ENCODE measurements at regions not wholly inside any gene's neighbourhood (a gene's known extent, or its start where the extent isn't known, plus 50 kb on each side); places are given as distances from the start of the nearest gene placed in this dataset.

DNA sequence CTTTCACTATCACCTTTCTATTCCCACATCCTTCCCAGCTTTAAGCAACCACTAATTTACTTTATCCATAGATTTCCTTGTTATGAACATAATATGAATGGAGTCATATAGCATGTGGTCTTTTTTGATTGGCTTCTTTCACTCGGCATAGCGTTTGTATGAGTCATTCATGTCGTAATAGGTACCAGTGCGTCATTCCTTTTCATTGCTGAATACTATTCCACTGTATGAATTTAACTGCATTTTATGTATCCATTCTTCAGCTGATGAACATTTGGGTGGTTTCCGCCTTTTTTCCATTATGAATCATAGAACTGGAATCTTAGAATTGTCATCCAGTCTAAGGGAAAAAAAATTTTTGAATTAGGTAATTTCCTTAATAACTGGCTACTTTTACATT is 411.3 kb upstream of the AUTS2 start (continued):
- TF ChIP-seq, protein P1, sequence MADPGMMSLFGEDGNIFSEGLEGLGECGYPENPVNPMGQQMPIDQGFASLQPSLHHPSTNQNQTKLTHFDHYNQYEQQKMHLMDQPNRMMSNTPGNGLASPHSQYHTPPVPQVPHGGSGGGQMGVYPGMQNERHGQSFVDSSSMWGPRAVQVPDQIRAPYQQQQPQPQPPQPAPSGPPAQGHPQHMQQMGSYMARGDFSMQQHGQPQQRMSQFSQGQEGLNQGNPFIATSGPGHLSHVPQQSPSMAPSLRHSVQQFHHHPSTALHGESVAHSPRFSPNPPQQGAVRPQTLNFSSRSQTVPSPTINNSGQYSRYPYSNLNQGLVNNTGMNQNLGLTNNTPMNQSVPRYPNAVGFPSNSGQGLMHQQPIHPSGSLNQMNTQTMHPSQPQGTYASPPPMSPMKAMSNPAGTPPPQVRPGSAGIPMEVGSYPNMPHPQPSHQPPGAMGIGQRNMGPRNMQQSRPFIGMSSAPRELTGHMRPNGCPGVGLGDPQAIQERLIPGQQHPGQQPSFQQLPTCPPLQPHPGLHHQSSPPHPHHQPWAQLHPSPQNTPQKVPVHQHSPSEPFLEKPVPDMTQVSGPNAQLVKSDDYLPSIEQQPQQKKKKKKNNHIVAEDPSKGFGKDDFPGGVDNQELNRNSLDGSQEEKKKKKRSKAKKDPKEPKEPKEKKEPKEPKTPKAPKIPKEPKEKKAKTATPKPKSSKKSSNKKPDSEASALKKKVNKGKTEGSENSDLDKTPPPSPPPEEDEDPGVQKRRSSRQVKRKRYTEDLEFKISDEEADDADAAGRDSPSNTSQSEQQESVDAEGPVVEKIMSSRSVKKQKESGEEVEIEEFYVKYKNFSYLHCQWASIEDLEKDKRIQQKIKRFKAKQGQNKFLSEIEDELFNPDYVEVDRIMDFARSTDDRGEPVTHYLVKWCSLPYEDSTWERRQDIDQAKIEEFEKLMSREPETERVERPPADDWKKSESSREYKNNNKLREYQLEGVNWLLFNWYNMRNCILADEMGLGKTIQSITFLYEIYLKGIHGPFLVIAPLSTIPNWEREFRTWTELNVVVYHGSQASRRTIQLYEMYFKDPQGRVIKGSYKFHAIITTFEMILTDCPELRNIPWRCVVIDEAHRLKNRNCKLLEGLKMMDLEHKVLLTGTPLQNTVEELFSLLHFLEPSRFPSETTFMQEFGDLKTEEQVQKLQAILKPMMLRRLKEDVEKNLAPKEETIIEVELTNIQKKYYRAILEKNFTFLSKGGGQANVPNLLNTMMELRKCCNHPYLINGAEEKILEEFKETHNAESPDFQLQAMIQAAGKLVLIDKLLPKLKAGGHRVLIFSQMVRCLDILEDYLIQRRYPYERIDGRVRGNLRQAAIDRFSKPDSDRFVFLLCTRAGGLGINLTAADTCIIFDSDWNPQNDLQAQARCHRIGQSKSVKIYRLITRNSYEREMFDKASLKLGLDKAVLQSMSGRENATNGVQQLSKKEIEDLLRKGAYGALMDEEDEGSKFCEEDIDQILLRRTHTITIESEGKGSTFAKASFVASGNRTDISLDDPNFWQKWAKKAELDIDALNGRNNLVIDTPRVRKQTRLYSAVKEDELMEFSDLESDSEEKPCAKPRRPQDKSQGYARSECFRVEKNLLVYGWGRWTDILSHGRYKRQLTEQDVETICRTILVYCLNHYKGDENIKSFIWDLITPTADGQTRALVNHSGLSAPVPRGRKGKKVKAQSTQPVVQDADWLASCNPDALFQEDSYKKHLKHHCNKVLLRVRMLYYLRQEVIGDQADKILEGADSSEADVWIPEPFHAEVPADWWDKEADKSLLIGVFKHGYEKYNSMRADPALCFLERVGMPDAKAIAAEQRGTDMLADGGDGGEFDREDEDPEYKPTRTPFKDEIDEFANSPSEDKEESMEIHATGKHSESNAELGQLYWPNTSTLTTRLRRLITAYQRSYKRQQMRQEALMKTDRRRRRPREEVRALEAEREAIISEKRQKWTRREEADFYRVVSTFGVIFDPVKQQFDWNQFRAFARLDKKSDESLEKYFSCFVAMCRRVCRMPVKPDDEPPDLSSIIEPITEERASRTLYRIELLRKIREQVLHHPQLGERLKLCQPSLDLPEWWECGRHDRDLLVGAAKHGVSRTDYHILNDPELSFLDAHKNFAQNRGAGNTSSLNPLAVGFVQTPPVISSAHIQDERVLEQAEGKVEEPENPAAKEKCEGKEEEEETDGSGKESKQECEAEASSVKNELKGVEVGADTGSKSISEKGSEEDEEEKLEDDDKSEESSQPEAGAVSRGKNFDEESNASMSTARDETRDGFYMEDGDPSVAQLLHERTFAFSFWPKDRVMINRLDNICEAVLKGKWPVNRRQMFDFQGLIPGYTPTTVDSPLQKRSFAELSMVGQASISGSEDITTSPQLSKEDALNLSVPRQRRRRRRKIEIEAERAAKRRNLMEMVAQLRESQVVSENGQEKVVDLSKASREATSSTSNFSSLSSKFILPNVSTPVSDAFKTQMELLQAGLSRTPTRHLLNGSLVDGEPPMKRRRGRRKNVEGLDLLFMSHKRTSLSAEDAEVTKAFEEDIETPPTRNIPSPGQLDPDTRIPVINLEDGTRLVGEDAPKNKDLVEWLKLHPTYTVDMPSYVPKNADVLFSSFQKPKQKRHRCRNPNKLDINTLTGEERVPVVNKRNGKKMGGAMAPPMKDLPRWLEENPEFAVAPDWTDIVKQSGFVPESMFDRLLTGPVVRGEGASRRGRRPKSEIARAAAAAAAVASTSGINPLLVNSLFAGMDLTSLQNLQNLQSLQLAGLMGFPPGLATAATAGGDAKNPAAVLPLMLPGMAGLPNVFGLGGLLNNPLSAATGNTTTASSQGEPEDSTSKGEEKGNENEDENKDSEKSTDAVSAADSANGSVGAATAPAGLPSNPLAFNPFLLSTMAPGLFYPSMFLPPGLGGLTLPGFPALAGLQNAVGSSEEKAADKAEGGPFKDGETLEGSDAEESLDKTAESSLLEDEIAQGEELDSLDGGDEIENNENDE (IDR thresholded peaks at IDR 0.05; ENCODE audit: insufficient replicate concordance, low read length): no peak
- TF ChIP-seq POLR2A (IDR thresholded peaks at IDR 0.05; ENCODE audit: control extremely low read depth in 1 of 2, low read depth in 2 of 2, low read length in 2 of 2) (no peak), CREB1 (IDR thresholded peaks at IDR 0.05) (no peak), ZNF274 (IDR thresholded peaks at IDR 0.05; ENCODE audit: borderline replicate concordance, extremely low read depth, low read length) (no peak), CTBP2 (IDR thresholded peaks at IDR 0.05; ENCODE audit: borderline replicate concordance, insufficient read depth, insufficient read length, low read length) (no peak), SP1 (IDR thresholded peaks at IDR 0.05; ENCODE audit: low read depth, low read length) (no peak), HDAC2 (IDR thresholded peaks at IDR 0.05; ENCODE audit: borderline replicate concordance in 1 of 2, low read depth in 2 of 2, low read length in 2 of 2) (no peak), YY1 (IDR thresholded peaks at IDR 0.05; ENCODE audit: low read depth, low read length) (no peak)
- TF ChIP-seq, protein P2, sequence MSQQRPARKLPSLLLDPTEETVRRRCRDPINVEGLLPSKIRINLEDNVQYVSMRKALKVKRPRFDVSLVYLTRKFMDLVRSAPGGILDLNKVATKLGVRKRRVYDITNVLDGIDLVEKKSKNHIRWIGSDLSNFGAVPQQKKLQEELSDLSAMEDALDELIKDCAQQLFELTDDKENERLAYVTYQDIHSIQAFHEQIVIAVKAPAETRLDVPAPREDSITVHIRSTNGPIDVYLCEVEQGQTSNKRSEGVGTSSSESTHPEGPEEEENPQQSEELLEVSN (IDR thresholded peaks at IDR 0.05): no peak
- TF ChIP-seq, protein P3, sequence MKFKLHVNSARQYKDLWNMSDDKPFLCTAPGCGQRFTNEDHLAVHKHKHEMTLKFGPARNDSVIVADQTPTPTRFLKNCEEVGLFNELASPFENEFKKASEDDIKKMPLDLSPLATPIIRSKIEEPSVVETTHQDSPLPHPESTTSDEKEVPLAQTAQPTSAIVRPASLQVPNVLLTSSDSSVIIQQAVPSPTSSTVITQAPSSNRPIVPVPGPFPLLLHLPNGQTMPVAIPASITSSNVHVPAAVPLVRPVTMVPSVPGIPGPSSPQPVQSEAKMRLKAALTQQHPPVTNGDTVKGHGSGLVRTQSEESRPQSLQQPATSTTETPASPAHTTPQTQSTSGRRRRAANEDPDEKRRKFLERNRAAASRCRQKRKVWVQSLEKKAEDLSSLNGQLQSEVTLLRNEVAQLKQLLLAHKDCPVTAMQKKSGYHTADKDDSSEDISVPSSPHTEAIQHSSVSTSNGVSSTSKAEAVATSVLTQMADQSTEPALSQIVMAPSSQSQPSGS (IDR thresholded peaks at IDR 0.05; ENCODE audit: low read length): no peak

Data from H1 (cell line).